Stomach (tissue), 4 donors: ENCODE measurements at regions not wholly inside any gene's neighbourhood (a gene's known extent, or its start where the extent isn't known, plus 50 kb on each side); places are given as distances from the start of the nearest gene placed in this dataset.

ENCODE experiments used
- CTCF ChIP-seq, 7 experiments: fragments of 450-650 bp in 4 of 7; fragments of 200-600 bp in 3 of 7; sonication (generic) in 3 of 7; IDR thresholded peaks; one replicate each; pipeline ENCODE4 v1.5.1; 2016 to 2019; ENCODE audit warnings: antibody characterized with exemption in 7 of 7, control low read depth in 2 of 7, mild to moderate bottlenecking in 1 of 7
- EP300 ChIP-seq: sonication (generic); formaldehyde crosslinking; IDR thresholded peaks from one replicate; pipeline ENCODE4 v1.6.1; 2017; ENCODE audit warnings: antibody characterized with exemption
- POLR2AphosphoS5 ChIP-seq, 3 donors: sonication (generic); formaldehyde crosslinking; IDR thresholded peaks; one replicate each; pipeline ENCODE4 v1.6.1; 2016; ENCODE audit warnings: antibody characterized with exemption in 3 of 3

- TF ChIP-seq CTCF (IDR thresholded peaks at IDR 0.05) (no peak), EP300 (no peak), POLR2AphosphoS5 (IDR thresholded peaks at IDR 0.05) (no peak)
Observed at GRCh38 chr6:159441704-159441981, 251.4 kb downstream of the SOD2 start.
